Activated CD4-positive, alpha-beta T cell treated with anti-CD3 and anti-CD28 coated beads, Interleukin-2, amount 50 U/mL, for 4 hours (primary cell): ENCODE measurements at regions not wholly inside any gene's neighbourhood (a gene's known extent, or its start where the extent isn't known, plus 50 kb on each side); places are given as distances from the start of the nearest gene placed in this dataset.

Experiments used
- DNase-seq, 2 experiments: peaks; one replicate each; pipeline ENCODE4 v3.0.0-alpha.2; 2020

- no peak for DNase-seq
Measured at GRCh38 chr6:133190912-133191311, 50.2 kb upstream of the EYA4 start.

- no peak for DNase-seq
Measured at GRCh38 chr6:133191323-133191722, 49.8 kb upstream of the EYA4 start.
